ENCODE measurements at regions not wholly inside any gene's neighbourhood (a gene's known extent, or its start where the extent isn't known, plus 50 kb on each side); places are given as distances from the start of the nearest gene placed in this dataset.

DNA sequence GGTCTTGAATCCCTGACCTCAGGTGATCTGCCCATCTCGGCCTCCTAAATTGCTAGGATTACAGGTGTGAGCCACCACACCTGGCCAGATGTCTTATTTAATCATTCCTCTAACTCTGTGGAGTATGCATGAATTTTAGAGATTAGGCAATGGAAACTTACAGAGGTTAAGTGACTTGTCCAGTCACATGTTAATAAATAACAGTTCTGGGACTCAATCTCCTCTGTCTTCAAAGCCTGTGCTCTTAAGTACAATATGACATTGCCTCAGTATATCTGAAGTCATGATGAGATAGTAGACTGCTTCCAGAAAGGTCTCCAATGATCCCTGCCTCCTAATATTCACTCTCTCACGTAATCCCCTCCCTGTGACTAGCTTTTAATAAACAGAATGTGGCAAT, 72.9 kb upstream of the TDRD3 start:
- no peak for TF ChIP-seq POLR2A (IDR thresholded peaks at IDR 0.05)
- TF ChIP-seq, protein P1, sequence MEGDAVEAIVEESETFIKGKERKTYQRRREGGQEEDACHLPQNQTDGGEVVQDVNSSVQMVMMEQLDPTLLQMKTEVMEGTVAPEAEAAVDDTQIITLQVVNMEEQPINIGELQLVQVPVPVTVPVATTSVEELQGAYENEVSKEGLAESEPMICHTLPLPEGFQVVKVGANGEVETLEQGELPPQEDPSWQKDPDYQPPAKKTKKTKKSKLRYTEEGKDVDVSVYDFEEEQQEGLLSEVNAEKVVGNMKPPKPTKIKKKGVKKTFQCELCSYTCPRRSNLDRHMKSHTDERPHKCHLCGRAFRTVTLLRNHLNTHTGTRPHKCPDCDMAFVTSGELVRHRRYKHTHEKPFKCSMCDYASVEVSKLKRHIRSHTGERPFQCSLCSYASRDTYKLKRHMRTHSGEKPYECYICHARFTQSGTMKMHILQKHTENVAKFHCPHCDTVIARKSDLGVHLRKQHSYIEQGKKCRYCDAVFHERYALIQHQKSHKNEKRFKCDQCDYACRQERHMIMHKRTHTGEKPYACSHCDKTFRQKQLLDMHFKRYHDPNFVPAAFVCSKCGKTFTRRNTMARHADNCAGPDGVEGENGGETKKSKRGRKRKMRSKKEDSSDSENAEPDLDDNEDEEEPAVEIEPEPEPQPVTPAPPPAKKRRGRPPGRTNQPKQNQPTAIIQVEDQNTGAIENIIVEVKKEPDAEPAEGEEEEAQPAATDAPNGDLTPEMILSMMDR (IDR thresholded peaks at IDR 0.05) = no peak
